PC-9 (cell line): ENCODE measurements at regions not wholly inside any gene's neighbourhood (a gene's known extent, or its start where the extent isn't known, plus 50 kb on each side); places are given as distances from the start of the nearest gene placed in this dataset.

Experiments
- BruUV-seq: library from RNA; stranded (reverse); fragments of 400-500 nt; replicated peaks from 2 replicates; lab custom pipeline; 2021; lab: Mats Ljungman, UMichigan
- CTCF ChIA-PET: fragments of 300-600 bp; sonication (Branson Sonifier 250); formaldehyde crosslinking; loops from one replicate; lab custom pipeline; 2022; ENCODE audit warnings: antibody characterized with exemption; lab: Charles Lee
- POLR2A ChIA-PET: fragments of 300-600 bp; sonication (Branson Sonifier 250); formaldehyde crosslinking; loops from one replicate; lab custom pipeline; 2022; ENCODE audit warnings: antibody characterized with exemption; ENCODE audit not compliant: unreplicated experiment; lab: Charles Lee
- DNase-seq, 2 experiments: peaks; one replicate each; pipeline versions ENCODE4 v3.0.0 to v3.0.0-alpha.2; 2015 to 2022; ENCODE audit warnings: mixed read lengths in 1 of 2
- H2AFZ ChIP-seq: fragments of 200-600 bp; sonication (generic); 2 replicates; pipeline ENCODE4 v1.8.1; 2017; ENCODE audit warnings: antibody characterized with exemption
- H3F3A ChIP-seq: fragments of 200-600 bp; sonication (generic); 2 replicates; pipeline ENCODE4 v1.8.1; 2017; ENCODE audit warnings: antibody characterized with exemption, mild to moderate bottlenecking, low read depth; ENCODE audit not compliant: insufficient read depth
- H3K27ac ChIP-seq: fragments of 200-600 bp; sonication (generic); 2 replicates; pipeline ENCODE4 v1.6.1; 2016; ENCODE audit warnings: mixed run types
- H3K27me3 ChIP-seq: fragments of 200-600 bp; sonication (generic); 2 replicates; pipeline ENCODE4 v1.6.1; 2016; ENCODE audit warnings: low read depth, mixed run types; ENCODE audit not compliant: insufficient read depth
- H3K36me3 ChIP-seq: fragments of 200-600 bp; sonication (generic); 2 replicates; pipeline ENCODE4 v1.6.1; 2016; ENCODE audit warnings: low read depth, mixed run types
- H3K4me1 ChIP-seq: fragments of 200-600 bp; sonication (generic); replicated peaks from 2 replicates; pipeline ENCODE4 v1.6.1; 2016; ENCODE audit warnings: mixed run types; ENCODE audit not compliant: insufficient read depth
- H3K4me2 ChIP-seq: fragments of 200-600 bp; sonication (generic); 2 replicates; pipeline ENCODE4 v1.6.1; 2017; ENCODE audit warnings: mixed run types
- H3K4me3 ChIP-seq: fragments of 200-600 bp; sonication (generic); 2 replicates; pipeline ENCODE4 v1.6.1; 2016; ENCODE audit warnings: mixed run types
- H3K79me2 ChIP-seq: fragments of 200-600 bp; sonication (generic); 2 replicates; pipeline ENCODE4 v1.6.1; 2017; ENCODE audit warnings: low read depth, mixed run types
- H3K9me2 ChIP-seq: fragments of 200-600 bp; sonication (generic); 2 replicates; pipeline ENCODE4 v1.8.1; 2017; ENCODE audit warnings: mild to moderate bottlenecking; ENCODE audit not compliant: insufficient read depth
- H3K9me3 ChIP-seq: fragments of 200-600 bp; sonication (generic); 2 replicates; pipeline ENCODE4 v1.8.1; 2016; ENCODE audit warnings: low read depth; ENCODE audit not compliant: insufficient read depth
- H4K20me1 ChIP-seq: fragments of 200-600 bp; sonication (generic); 2 replicates; pipeline ENCODE4 v1.8.1; 2017; ENCODE audit not compliant: insufficient read depth
- EZH2 ChIP-seq: fragments of 200-600 bp; sonication (generic); IDR thresholded peaks from 2 replicates; pipeline ENCODE4 v1.8.0; 2017; ENCODE audit warnings: antibody characterized with exemption, low read depth
- intact Hi-C: fragments of 100-400 bp; cut with micrococcal nuclease; formaldehyde crosslinking; loops from one replicate; pipeline ENCODE4 v1.10.0; 2022; ENCODE audit not compliant: unreplicated experiment
- TF ChIP-seq, protein P1 (sequence below): fragments of 200-600 bp; sonication (generic); conservative IDR thresholded peaks from 2 replicates; pipeline ENCODE4 v1.6.1; 2017; ENCODE audit warnings: mixed run types, antibody characterized with exemption, mild to moderate bottlenecking, moderate library complexity

DNA sequence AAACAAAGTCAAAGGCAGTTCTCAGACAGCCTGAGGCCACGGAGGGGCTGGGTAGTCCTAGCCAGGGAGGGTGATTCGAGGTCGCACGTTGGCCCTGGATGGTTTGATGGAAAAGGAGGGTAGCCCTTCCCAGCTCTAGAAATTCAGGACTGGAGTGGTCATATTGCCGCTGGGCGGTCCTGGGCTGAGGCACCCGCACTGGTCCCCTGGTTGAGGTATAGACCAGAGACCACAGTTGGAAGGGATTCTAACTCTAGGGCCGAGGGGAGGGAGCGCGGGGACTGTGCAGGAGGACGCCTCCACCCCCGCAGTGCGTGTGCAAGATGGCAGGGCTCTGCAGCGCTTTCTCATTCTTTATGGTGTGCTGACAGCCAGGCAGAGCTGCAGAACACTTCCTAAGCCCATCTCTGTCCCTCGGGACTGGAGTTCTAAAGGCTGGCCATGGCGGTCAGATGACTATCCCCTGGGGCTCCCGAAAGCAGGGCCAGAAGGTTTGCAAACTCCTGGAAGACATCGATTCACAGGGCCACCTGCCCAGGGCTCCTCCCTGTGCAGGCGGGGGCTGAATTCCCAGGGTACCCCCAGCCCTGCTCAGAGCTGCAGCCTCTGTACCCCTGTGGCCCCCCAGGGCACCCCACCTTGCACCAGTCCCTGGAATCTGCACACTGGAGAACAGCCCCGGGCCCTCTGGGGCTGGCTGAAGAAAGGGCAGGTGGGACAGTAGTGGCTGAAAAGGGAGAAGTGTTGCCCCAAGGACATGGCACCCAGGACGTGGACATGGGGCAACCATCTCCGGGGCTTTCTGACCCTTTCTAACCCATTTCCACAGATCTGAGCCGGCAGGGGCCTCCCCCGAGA lies 51.0 kb upstream of the ELN start:
- no peaks in the 10 kb centered on the region for H4K20me1 ChIP-seq
- intact Hi-C loops: loop anchor here (5.0 to 10.0 kb wide), 2 partner anchors 45 to 242 kb away; partner anchors contain the start of gene ABHD11
- H2AFZ ChIP-seq: no peak overlapping the region
- H3K79me2 ChIP-seq: no peaks in the 10 kb centered on the region
- POLR2A ChIA-PET: interaction anchor here (0.7 kb wide), 1 partner anchor 134 kb away, joined by 3 read pairs; no protein-coding TSS in a partner anchor
- BruUV-seq: no TSS peak
- no peaks in the 10 kb centered on the region for H3K36me3 ChIP-seq
- H3K4me2 ChIP-seq: no peak overlapping the region
- H3K4me3 ChIP-seq: no peak overlapping the region
- CTCF ChIA-PET: no interaction called here
- no peaks in the 10 kb centered on the region for H3K9me3 ChIP-seq
- no peaks in the 10 kb centered on the region for H3K9me2 ChIP-seq
- H3F3A ChIP-seq: no peaks in the 10 kb centered on the region
- H3K27me3 ChIP-seq: no peaks in the 10 kb centered on the region
- TF ChIP-seq, protein P1, sequence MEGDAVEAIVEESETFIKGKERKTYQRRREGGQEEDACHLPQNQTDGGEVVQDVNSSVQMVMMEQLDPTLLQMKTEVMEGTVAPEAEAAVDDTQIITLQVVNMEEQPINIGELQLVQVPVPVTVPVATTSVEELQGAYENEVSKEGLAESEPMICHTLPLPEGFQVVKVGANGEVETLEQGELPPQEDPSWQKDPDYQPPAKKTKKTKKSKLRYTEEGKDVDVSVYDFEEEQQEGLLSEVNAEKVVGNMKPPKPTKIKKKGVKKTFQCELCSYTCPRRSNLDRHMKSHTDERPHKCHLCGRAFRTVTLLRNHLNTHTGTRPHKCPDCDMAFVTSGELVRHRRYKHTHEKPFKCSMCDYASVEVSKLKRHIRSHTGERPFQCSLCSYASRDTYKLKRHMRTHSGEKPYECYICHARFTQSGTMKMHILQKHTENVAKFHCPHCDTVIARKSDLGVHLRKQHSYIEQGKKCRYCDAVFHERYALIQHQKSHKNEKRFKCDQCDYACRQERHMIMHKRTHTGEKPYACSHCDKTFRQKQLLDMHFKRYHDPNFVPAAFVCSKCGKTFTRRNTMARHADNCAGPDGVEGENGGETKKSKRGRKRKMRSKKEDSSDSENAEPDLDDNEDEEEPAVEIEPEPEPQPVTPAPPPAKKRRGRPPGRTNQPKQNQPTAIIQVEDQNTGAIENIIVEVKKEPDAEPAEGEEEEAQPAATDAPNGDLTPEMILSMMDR: no peak
- no peak for TF ChIP-seq EZH2
- DNase-seq: no peak
- peaks cover 11% of the 10 kb centered on the region for H3K4me1 ChIP-seq
- no peak overlapping the region for H3K27ac ChIP-seq

DNA sequence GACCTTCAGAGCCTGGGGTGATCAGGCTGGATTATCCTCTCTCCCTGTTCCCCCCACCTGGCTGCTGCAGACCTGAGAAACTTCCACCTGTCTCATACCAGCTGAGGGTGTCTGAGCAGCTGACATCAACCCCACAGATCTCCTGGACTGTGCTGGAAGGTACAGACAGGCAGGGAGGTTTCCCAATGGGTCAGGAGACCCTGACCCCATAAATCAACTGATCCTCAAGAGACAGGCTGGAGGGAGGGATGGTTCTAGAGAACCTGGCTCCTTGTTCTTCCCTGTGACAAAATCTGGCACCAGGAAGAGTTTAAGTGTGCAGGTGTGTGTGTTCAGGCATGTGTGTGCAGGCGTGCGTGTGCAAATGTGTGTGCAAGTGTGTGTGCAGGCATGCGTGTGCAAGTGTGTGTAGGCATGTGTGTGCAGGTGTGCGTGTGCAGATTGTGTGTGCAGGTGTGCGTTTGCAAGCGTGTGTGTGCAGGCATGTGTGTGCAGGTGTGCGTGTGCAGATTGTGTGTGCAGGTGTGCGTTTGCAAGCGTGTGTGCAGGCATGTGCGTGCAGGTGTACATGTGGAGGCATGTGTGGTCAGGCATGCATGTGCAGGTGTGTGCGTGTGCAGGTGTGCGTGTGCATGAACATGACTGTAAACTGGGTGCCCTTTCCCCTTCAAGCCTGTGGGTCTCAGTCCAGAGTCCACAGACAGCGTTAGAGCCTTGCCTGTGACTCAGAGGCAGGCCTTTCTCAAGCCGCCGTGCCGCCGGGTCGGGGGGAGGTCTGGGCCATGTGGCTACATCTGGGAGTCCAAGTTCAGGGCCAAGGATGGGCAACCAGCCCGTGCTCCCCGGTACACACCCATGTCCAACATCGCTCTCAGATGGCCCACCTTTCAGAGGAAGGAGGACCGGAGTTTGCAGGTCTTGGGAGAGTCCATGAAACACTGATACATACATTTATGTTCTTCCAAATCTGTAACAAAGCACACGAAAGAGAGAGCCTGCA lies 50.1 kb upstream of the ELN start:
- H3K9me2 ChIP-seq: no peaks in the 10 kb centered on the region
- POLR2A ChIA-PET: no interaction called here
- H3K36me3 ChIP-seq: no peaks in the 10 kb centered on the region
- intact Hi-C loops: loop anchor here (5.0 to 10.0 kb wide), 2 partner anchors 44 to 243 kb away; partner anchors contain the start of gene ABHD11
- H3K27ac ChIP-seq: no peak overlapping the region
- no peaks in the 10 kb centered on the region for H3K79me2 ChIP-seq
- H3K9me3 ChIP-seq: no peaks in the 10 kb centered on the region
- CTCF ChIA-PET: interaction anchor here (0.7 kb wide), 1 partner anchor 25 kb away, joined by 3 read pairs; no protein-coding TSS in a partner anchor
- no peak overlapping the region for H2AFZ ChIP-seq
- no TSS peak for BruUV-seq
- H4K20me1 ChIP-seq: no peaks in the 10 kb centered on the region
- H3F3A ChIP-seq: no peaks in the 10 kb centered on the region
- no peak for DNase-seq
- TF ChIP-seq, protein P1: no peak
- TF ChIP-seq EZH2: no peak
- H3K4me1 ChIP-seq: peaks cover 11% of the 10 kb centered on the region
- H3K4me2 ChIP-seq: no peak overlapping the region
- no peaks in the 10 kb centered on the region for H3K27me3 ChIP-seq
- H3K4me3 ChIP-seq: no peak overlapping the region
